SK-N-MC (cell line): ENCODE measurements at regions not wholly inside any gene's neighbourhood (a gene's known extent, or its start where the extent isn't known, plus 50 kb on each side); places are given as distances from the start of the nearest gene placed in this dataset.
"Not testable (repeated sequence)": the region's sequence is repeated elsewhere in the genome, so short reads cannot be mapped to it uniquely, and the experiment has no call there.

Experiments used
- DNase-seq: peaks from one replicate; pipeline ENCODE4 v3.0.0-alpha.2; 2011; ENCODE audit warnings: low read depth, low spot score
- H3K27ac ChIP-seq: fragments of 200-600 bp; sonication (generic); 2 replicates; pipeline ENCODE4 v1.5.1; 2016; ENCODE audit warnings: mixed run types
- H3K36me3 ChIP-seq: fragments of 200-600 bp; sonication (generic); 2 replicates; pipeline ENCODE4 v1.6.1; 2017; ENCODE audit warnings: antibody characterized with exemption, low read length, mixed read lengths; ENCODE audit not compliant: insufficient read depth
- H3K4me3 ChIP-seq: fragments of 200-600 bp; sonication (generic); 2 replicates; pipeline ENCODE4 v1.5.1; 2016
- H3K9ac ChIP-seq: fragments of 200-600 bp; sonication (generic); 2 replicates; pipeline ENCODE4 v1.8.0; 2017; ENCODE audit warnings: mixed run types, mixed read lengths; ENCODE audit not compliant: insufficient read length
- H3K9me3 ChIP-seq: fragments of 200-600 bp; sonication (generic); 2 replicates; pipeline ENCODE4 v1.6.1; 2017; ENCODE audit warnings: low read depth, mild to moderate bottlenecking, antibody characterized with exemption, low read length, moderate library complexity, mixed read lengths
- EZH2 ChIP-seq: fragments of 200-600 bp; sonication (generic); IDR thresholded peaks from one replicate; pipeline ENCODE4 v1.6.1; 2017; ENCODE audit warnings: antibody characterized with exemption
- FOXP2 ChIP-seq: optimal IDR thresholded peaks from 2 replicates; pipeline ENCODE3; 2011; ENCODE audit warnings: mild to moderate bottlenecking, moderate library complexity; ENCODE audit not compliant: insufficient read depth; ENCODE audit errors: extremely low read length, control extremely low read depth
- POLR2AphosphoS5 ChIP-seq: IDR thresholded peaks from 2 replicates; pipeline ENCODE4 v1.6.1; 2012; ENCODE audit warnings: mild to moderate bottlenecking, low read depth, low read length, borderline replicate concordance

GRCh38 chr9:71614409-71615010, 153.8 kb downstream of the CEMIP2 start:
- no peak for TF ChIP-seq POLR2AphosphoS5
- TF ChIP-seq FOXP2: no peak
- no peak for TF ChIP-seq EZH2
- Histone ChIP-seq H3K9ac (no peak overlapping the region), H3K9me3 (no peaks in the 10 kb centered on the region), H3K27ac (no peak overlapping the region), H3K36me3 (no peaks in the 10 kb centered on the region), H3K4me3 (no peak overlapping the region)
- no peak for DNase-seq

GRCh38 chr9:71612889-71613288, 155.4 kb downstream of the CEMIP2 start:
- Histone ChIP-seq H3K9ac (no peak overlapping the region), H3K36me3 (no peaks in the 10 kb centered on the region), H3K9me3 (no peaks in the 10 kb centered on the region), H3K4me3 (no peak overlapping the region), H3K27ac (no peak overlapping the region)
- TF ChIP-seq EZH2: no peak
- TF ChIP-seq FOXP2: no peak
- TF ChIP-seq POLR2AphosphoS5: no peak
- no peak for DNase-seq

DNA sequence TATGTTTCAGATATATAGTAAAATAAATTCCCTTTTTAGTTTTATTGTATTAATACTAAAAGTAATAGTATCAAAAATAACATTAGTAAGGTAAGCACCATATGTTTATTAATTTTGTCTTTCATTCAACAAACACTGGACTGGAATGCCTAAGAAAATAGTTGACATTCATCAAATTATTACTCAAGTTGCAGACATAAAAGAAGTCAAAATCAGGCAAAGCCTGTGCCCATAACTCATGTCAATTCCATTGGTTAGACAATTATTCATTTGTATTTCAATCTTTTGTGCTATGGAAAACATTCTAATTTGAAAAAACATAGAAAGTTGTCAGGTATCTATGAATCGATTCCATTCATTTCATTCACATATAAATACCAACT, 158.9 kb downstream of the CEMIP2 start:
- no peak overlapping the region for H3K4me3 ChIP-seq
- H3K36me3 ChIP-seq: no peaks in the 10 kb centered on the region
- H3K9ac ChIP-seq: no peak overlapping the region
- no peaks in the 10 kb centered on the region for H3K9me3 ChIP-seq
- H3K27ac ChIP-seq: no peak overlapping the region
- DNase-seq: no peak
- TF ChIP-seq EZH2: no peak
- TF ChIP-seq POLR2AphosphoS5: no peak
- TF ChIP-seq FOXP2: no peak

- DNase-seq: no peak
- Histone ChIP-seq H3K36me3 (no peaks in the 10 kb centered on the region), H3K9me3 (no peaks in the 10 kb centered on the region), H3K27ac (no peak overlapping the region), H3K4me3 (no peak overlapping the region), H3K9ac (no peak overlapping the region)
- TF ChIP-seq EZH2 (no peak), FOXP2 (no peak), POLR2AphosphoS5 (no peak)
These were observed 159.4 kb downstream of the CEMIP2 start for GRCh38 chr9:71608825-71609447.

- H3K36me3 ChIP-seq: no peaks in the 10 kb centered on the region
- TF ChIP-seq FOXP2: no peak
- TF ChIP-seq EZH2: no peak
- TF ChIP-seq POLR2AphosphoS5: no peak
- no peak overlapping the region for H3K27ac ChIP-seq
- H3K4me3 ChIP-seq: no peak overlapping the region
- DNase-seq: no peak
- no peaks in the 10 kb centered on the region for H3K9me3 ChIP-seq
- no peak overlapping the region for H3K9ac ChIP-seq
These were observed 160.3 kb downstream of the CEMIP2 start for GRCh38 chr9:71608021-71608420.

DNA sequence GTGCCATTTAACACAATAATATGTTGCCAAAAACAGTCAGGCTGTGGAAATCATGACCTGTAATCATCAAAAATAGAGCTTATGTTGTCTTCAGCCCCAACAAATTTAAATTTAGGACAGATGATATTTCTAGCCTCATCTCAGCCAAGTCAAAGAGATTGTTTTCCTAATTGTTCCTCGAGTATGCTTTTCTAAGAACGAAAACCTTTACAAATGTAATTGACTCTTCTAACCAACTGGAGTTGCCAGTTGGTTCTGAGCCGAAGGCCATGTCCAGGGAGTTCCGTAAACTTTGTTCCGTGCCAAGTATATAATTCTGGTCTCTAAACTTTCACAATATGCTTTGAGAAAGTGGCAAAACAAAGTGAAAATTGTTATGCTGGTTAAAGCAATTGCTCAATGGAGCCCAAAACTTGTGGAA, 160.8 kb downstream of the CEMIP2 start:
- Histone ChIP-seq H3K36me3 (no peaks in the 10 kb centered on the region), H3K4me3 (no peak overlapping the region), H3K9me3 (no peaks in the 10 kb centered on the region), H3K27ac (no peak overlapping the region), H3K9ac (no peak overlapping the region)
- TF ChIP-seq FOXP2 (no peak), EZH2 (no peak), POLR2AphosphoS5 (no peak)
- no peak for DNase-seq

DNA sequence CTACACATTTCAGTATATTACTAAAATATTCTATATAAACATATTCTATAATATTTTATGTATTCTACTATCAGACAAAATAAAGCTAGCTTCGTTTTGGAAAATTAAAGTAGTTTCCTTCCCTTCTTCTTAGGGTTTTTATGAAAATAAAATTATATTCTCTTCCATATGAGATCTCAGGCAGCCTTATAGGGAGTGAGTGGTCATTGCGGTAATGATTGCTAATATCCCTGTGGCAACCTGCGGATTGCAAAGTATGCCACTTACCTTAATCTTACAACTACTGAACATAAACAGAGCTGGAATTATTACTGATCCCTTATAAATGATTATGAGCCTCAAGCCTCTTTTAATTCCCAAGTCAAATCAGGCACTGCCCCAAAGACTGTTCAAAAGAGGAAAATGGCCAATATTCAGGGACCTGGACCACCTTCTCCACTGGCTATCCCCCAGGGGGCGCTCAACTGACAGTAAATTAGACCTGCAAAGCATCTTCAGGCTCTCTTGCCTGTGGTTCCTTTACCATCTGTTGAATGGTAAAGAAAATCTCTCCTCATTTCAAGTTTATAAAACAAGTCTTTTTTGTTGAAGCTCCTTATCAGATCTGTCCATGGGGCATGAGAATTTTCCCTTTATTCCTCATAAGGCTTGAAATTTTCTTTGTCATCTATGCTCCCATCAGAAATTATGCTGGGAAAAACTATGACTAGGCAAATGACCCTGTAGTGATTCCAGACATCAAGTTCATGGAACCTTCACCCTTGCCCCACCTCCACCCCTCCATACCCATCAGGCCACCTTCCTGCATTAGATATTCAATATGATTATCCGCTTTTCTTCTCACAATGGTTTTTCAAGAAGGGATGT, 163.9 kb downstream of the CEMIP2 start:
- no peak overlapping the region for H3K27ac ChIP-seq
- H3K9me3 ChIP-seq: no peaks in the 10 kb centered on the region
- H3K9ac ChIP-seq: no peak overlapping the region
- peak; percentile 18 for DNase-seq
- H3K4me3 ChIP-seq: no peak overlapping the region
- TF ChIP-seq EZH2: no peak
- TF ChIP-seq POLR2AphosphoS5: no peak
- TF ChIP-seq FOXP2: no peak
- no peaks in the 10 kb centered on the region for H3K36me3 ChIP-seq

DNA sequence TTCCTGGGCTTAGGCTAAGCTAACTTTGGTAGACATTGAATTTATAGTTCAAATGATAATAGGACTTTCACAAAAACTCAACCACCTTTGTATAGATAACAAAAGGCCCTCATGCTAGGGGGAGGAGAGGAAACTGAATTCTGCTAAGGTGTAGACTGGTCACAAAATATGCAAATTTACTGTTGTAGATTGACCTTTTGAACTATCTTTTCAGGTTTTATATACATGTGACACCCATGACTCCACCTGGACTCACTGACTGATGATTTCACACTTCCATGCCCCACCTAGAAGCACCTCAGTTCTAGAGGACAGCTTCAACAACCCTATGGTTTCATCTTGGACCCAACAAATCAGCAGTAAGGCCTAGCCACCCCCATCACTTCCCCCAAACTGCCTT, 165.7 kb downstream of the CEMIP2 start:
- H3K27ac ChIP-seq: no peak overlapping the region
- DNase-seq: no peak
- H3K9me3 ChIP-seq: no peaks in the 10 kb centered on the region
- no peak overlapping the region for H3K9ac ChIP-seq
- TF ChIP-seq FOXP2 (no peak), EZH2 (no peak), POLR2AphosphoS5 (no peak)
- no peak overlapping the region for H3K4me3 ChIP-seq
- H3K36me3 ChIP-seq: no peaks in the 10 kb centered on the region

GRCh38 chr9:71595762-71596161, 172.6 kb downstream of the CEMIP2 start:
- H3K27ac ChIP-seq, DNase-seq, H3K9ac ChIP-seq, H3K36me3 ChIP-seq, H3K9me3 ChIP-seq, H3K4me3 ChIP-seq: not testable (repeated sequence)
